ENCODE measurements at regions not wholly inside any gene's neighbourhood (a gene's known extent, or its start where the extent isn't known, plus 50 kb on each side); places are given as distances from the start of the nearest gene placed in this dataset.

- no peak overlapping the region for H3K27ac ChIP-seq
- TF ChIP-seq CTCF (conservative IDR thresholded peaks at IDR 0.05): no peak
Observed at GRCh38 chr3:44031387-44032380, 210.0 kb upstream of the TOPAZ1 start.

GRCh38 chr3:44032487-44032886 is 209.2 kb upstream of the TOPAZ1 start:
- no peak for TF ChIP-seq CTCF (conservative IDR thresholded peaks at IDR 0.05)
- H3K27ac ChIP-seq: no peak overlapping the region

- TF ChIP-seq CTCF (conservative IDR thresholded peaks at IDR 0.05): no peak
- H3K27ac ChIP-seq: no peak overlapping the region
Observed at GRCh38 chr3:44033123-44033522, 208.6 kb upstream of the TOPAZ1 start.

GRCh38 chr3:44036850-44037249 is 204.8 kb upstream of the TOPAZ1 start:
- H3K27ac ChIP-seq: no peak overlapping the region
- TF ChIP-seq CTCF (conservative IDR thresholded peaks at IDR 0.05): no peak

- TF ChIP-seq CTCF (conservative IDR thresholded peaks at IDR 0.05): no peak
- H3K27ac ChIP-seq: no peak overlapping the region
Observed at GRCh38 chr3:44039006-44039405, 202.7 kb upstream of the TOPAZ1 start.

- H3K27ac ChIP-seq: no peak overlapping the region
- TF ChIP-seq CTCF (conservative IDR thresholded peaks at IDR 0.05): no peak
Observed at GRCh38 chr3:44041726-44042125, 200.0 kb upstream of the TOPAZ1 start.

GRCh38 chr3:44042772-44043171 is 198.9 kb upstream of the TOPAZ1 start:
- no peak overlapping the region for H3K27ac ChIP-seq
- no peak for TF ChIP-seq CTCF (conservative IDR thresholded peaks at IDR 0.05)
